HEK293T (cell line): ENCODE measurements at regions not wholly inside any gene's neighbourhood (a gene's known extent, or its start where the extent isn't known, plus 50 kb on each side); places are given as distances from the start of the nearest gene placed in this dataset.

Experiments used
- BHLHE40 ChIP-seq: fragments of 450-650 bp; IDR thresholded peaks from 2 replicates; pipeline ENCODE4 v1.6.1; 2016; ENCODE audit warnings: mild to moderate bottlenecking, moderate library complexity, borderline replicate concordance
- ELF4 ChIP-seq: fragments of 450-650 bp; IDR thresholded peaks from 2 replicates; pipeline ENCODE4 v1.6.1; 2017; ENCODE audit warnings: antibody characterized with exemption
- FOXA1 ChIP-seq: fragments of 450-650 bp; IDR thresholded peaks from 2 replicates; pipeline ENCODE4 v1.6.1; 2016; ENCODE audit warnings: mild to moderate bottlenecking
- FOXK2 ChIP-seq: fragments of 450-650 bp; IDR thresholded peaks from 2 replicates; pipeline ENCODE4 v1.6.1; 2016; ENCODE audit warnings: mild to moderate bottlenecking
- FOXM1 ChIP-seq: fragments of 450-650 bp; IDR thresholded peaks from 2 replicates; pipeline ENCODE4 v1.6.1; 2017; ENCODE audit warnings: mild to moderate bottlenecking, borderline replicate concordance
- LEF1 ChIP-seq: fragments of 450-650 bp; IDR thresholded peaks from 2 replicates; pipeline ENCODE4 v1.6.1; 2017; ENCODE audit warnings: mild to moderate bottlenecking, borderline replicate concordance
- NFRKB ChIP-seq: fragments of 450-650 bp; IDR thresholded peaks from 2 replicates; pipeline ENCODE4 v1.6.1; 2016; ENCODE audit warnings: mild to moderate bottlenecking, moderate library complexity
- PKNOX1 ChIP-seq: fragments of 450-650 bp; IDR thresholded peaks from 2 replicates; pipeline ENCODE4 v1.6.1; 2016
- SP1 ChIP-seq: fragments of 450-650 bp; IDR thresholded peaks from 2 replicates; pipeline ENCODE4 v1.6.1; 2017
- ZNF384 ChIP-seq: fragments of 450-650 bp; IDR thresholded peaks from 2 replicates; pipeline ENCODE4 v1.6.1; 2016

DNA sequence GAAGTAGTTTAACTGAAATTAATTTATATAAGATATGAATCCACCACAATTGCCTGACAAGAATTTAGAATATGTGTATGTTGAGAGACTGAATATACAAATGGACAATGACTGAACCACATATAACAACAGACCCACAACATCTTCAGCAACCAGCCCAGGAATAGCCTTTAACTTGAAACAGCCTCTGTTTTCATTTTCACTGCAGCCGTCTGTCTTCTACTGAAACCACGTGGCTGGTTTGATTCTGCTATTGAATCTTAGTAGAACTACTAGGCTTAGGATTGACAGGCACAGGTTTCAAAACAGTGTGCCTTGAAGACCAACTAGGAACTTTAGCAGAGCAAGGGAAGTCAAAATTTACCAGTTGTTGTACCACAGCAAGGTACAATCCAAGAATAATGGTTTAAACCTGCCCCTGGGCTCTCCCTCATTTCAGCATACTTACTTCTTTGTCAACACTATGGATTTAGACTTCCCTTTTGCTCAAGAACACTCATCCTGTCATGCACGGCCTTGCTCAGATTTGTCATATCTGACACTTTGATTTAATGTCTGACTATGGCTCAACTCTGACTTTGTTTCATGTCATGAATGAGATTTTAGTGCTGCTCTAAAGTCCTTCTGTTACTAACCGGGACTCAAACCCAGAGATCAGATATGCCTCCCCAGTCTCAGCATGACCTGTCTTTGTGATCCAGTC lies 355.0 kb downstream of the KIF2B start:
- TF ChIP-seq LEF1 (no peak), SP1 (no peak), FOXA1 (no peak), PKNOX1 (no peak), FOXK2 (no peak), BHLHE40 (no peak), NFRKB (no peak), ZNF384 (no peak), FOXM1 (no peak), ELF4 (no peak)
